ENCODE measurements at regions not wholly inside any gene's neighbourhood (a gene's known extent, or its start where the extent isn't known, plus 50 kb on each side); places are given as distances from the start of the nearest gene placed in this dataset.
"Not testable (repeated sequence)": the region's sequence is repeated elsewhere in the genome, so short reads cannot be mapped to it uniquely, and the experiment has no call there.

- Mint-ChIP-seq H3K36me3 (ENCODE audit: low read depth, unreplicated experiment) (no peaks in the 10 kb centered on the region), H3K27ac (ENCODE audit: unreplicated experiment) (no peak overlapping the region), H3K4me1 (ENCODE audit: unreplicated experiment) (no peaks in the 10 kb centered on the region), H3K4me3 (ENCODE audit: unreplicated experiment) (no peak overlapping the region), H3K27me3 (ENCODE audit: unreplicated experiment) (no peaks in the 10 kb centered on the region), H3K9me3 (ENCODE audit: unreplicated experiment) (no peaks in the 10 kb centered on the region)
- TF ChIP-seq CTCF (IDR thresholded peaks at IDR 0.05; ENCODE audit: unreplicated experiment) = no peak
- DNase-seq (ENCODE audit: low spot score) = no peak
Measured at GRCh38 chr14:86083616-86084015, 553.7 kb downstream of the FLRT2 start.

GRCh38 chr14:86072116-86072894, 542.4 kb downstream of the FLRT2 start:
- no peak overlapping the region for H3K27ac Mint-ChIP-seq (ENCODE audit: unreplicated experiment)
- H3K36me3 Mint-ChIP-seq (ENCODE audit: low read depth, unreplicated experiment) = no peaks in the 10 kb centered on the region
- H3K9me3 Mint-ChIP-seq (ENCODE audit: unreplicated experiment) = no peaks in the 10 kb centered on the region
- no peak for DNase-seq (ENCODE audit: low spot score)
- peaks cover 4% of the 10 kb centered on the region for H3K4me1 Mint-ChIP-seq (ENCODE audit: unreplicated experiment)
- H3K27me3 Mint-ChIP-seq (ENCODE audit: unreplicated experiment) = no peaks in the 10 kb centered on the region
- no peak overlapping the region for H3K4me3 Mint-ChIP-seq (ENCODE audit: unreplicated experiment)
- no peak for TF ChIP-seq CTCF (IDR thresholded peaks at IDR 0.05; ENCODE audit: unreplicated experiment)

GRCh38 chr14:86066651-86067050, 536.7 kb downstream of the FLRT2 start:
- TF ChIP-seq CTCF (IDR thresholded peaks at IDR 0.05; ENCODE audit: unreplicated experiment) = no peak
- Mint-ChIP-seq H3K27ac (ENCODE audit: unreplicated experiment) (no peak overlapping the region), H3K4me3 (ENCODE audit: unreplicated experiment) (no peak overlapping the region), H3K9me3 (ENCODE audit: unreplicated experiment) (no peaks in the 10 kb centered on the region), H3K36me3 (ENCODE audit: low read depth, unreplicated experiment) (no peaks in the 10 kb centered on the region), H3K27me3 (ENCODE audit: unreplicated experiment) (peaks cover under 1% of the 10 kb centered on the region), H3K4me1 (ENCODE audit: unreplicated experiment) (no peaks in the 10 kb centered on the region)
- no peak for DNase-seq (ENCODE audit: low spot score)

- Mint-ChIP-seq H3K27me3 (ENCODE audit: unreplicated experiment) (peaks cover 1% of the 10 kb centered on the region), H3K9me3 (ENCODE audit: unreplicated experiment) (no peaks in the 10 kb centered on the region), H3K27ac (ENCODE audit: unreplicated experiment) (no peak overlapping the region), H3K36me3 (ENCODE audit: low read depth, unreplicated experiment) (no peaks in the 10 kb centered on the region), H3K4me3 (ENCODE audit: unreplicated experiment) (no peak overlapping the region), H3K4me1 (ENCODE audit: unreplicated experiment) (no peaks in the 10 kb centered on the region)
- no peak for TF ChIP-seq CTCF (IDR thresholded peaks at IDR 0.05; ENCODE audit: unreplicated experiment)
- no peak for DNase-seq (ENCODE audit: low spot score)
Measured at GRCh38 chr14:86065407-86065806, 535.5 kb downstream of the FLRT2 start.

GRCh38 chr14:86064595-86064994, 534.7 kb downstream of the FLRT2 start:
- not testable (repeated sequence) for DNase-seq (ENCODE audit: low spot score); H3K27ac Mint-ChIP-seq (ENCODE audit: unreplicated experiment); H3K36me3 Mint-ChIP-seq (ENCODE audit: low read depth, unreplicated experiment); H3K4me1 Mint-ChIP-seq (ENCODE audit: unreplicated experiment); H3K9me3 Mint-ChIP-seq (ENCODE audit: unreplicated experiment); H3K4me3 Mint-ChIP-seq (ENCODE audit: unreplicated experiment); H3K27me3 Mint-ChIP-seq (ENCODE audit: unreplicated experiment)
